NCI-H1417 treated with DMSO at 0.1 percent for 48 hours (cell line): ENCODE measurements at regions not wholly inside any gene's neighbourhood (a gene's known extent, or its start where the extent isn't known, plus 50 kb on each side); places are given as distances from the start of the nearest gene placed in this dataset.

Source experiments
- DNase-seq: peaks from one replicate; lab custom pipeline; 2025; lab: John Stamatoyannopoulos, UW

GRCh38 chr7:26458466-26459145 is 166.9 kb downstream of the SNX10 start:
- no peak for DNase-seq

DNA sequence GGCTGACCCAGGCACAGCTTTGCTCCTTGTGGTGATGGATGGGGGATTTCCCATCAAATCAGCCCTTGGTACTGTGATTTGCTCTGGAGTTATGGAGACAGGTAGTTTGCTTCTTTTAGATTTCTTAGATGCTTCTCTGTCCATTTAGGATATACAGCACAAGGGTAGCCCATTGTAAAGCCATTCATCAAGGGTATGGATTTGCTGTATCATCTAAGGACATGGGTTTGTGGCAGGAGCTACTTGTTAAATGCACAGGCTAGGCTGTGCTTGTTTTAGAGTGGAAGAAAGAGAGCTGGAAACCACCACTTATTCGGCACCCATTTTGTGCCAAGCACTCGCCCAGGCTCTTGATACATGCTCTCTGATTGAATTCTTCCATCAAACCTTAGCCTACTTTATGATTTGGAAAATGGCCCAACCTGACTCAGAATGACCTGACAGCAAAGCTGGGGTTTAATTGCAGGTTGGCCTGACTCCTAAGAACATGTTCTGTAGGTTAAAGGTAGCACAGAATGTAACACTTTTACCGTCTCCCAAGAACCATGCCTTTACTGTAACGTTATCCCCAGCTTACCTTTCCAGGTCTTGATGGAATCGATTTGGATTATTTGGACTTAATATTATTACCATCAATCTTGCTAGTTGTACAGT is 168.0 kb downstream of the SNX10 start:
- no peak for DNase-seq

DNA sequence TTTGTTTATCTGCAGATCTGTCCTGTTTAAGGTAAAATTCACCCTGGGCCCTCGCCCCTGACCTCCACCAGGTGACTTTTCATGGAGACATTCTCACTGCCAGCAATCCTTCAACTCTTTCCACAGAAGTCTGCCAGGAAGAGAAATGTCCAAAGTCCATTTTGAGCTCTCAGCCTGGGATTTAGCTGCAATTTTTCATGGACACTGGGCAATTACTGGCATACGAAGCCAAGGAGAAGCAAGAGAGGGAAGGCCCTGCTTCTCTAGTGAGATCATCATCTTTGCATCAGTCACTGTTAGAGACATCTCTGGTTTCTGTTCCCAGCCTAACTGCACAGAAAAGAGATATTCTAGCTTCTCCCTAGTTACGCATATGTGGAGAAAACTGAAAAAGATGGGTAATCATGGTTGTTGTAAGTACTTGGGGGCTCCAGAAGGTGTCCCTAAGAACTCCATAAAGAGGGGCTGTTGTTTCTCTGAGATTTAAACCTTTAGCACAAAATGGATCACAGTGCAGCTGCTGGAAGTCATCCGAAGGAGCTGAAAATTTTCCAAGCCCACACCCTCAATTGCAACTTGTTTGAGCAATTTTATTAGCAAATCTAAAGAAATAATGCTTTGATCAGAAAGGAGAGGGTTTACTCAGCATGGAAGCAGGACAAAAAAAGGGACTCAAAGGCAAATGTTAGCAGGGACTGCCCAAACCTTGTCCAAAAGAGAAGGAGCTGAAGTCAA is 168.9 kb downstream of the SNX10 start:
- no peak for DNase-seq

DNA sequence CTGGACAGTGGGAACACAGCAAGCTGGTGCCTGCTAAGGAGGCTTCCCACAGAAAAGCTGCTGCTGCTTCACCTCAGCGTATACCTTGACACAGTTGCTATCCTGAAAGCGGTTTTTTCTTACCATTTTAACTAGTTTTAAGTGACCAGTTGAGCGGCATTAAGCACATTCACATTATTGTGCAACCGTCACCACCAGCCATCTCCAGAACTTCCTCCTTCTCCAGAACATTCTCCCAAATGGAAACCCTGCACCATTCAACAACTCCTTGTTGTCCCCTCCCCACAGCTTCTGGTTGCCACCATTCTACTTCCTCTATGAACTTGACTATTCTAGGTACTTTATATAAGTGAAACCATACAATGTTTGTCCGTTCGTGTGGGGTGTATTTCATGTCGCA is 169.9 kb downstream of the SNX10 start:
- DNase-seq: no peak

DNA sequence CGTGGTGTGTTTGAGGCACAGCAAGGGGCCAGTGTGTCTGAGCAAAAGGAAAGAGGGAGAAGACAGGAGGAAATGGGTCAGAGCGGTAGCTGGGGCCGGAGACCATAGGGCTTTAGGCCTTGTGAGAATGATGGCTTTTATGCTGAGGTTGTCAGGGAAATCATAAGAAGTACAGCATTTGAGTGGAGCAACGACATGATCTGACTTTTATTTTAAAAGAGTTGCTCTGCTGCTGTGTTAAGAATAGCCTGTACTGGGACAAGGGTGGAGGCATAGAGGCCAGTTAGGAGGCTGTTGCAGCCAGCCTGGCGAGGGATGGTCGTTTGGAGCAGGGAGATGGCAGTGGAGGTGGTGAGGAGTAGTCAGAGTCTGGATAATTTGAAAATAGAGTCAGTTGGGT is 174.3 kb downstream of the SNX10 start:
- no peak for DNase-seq

DNA sequence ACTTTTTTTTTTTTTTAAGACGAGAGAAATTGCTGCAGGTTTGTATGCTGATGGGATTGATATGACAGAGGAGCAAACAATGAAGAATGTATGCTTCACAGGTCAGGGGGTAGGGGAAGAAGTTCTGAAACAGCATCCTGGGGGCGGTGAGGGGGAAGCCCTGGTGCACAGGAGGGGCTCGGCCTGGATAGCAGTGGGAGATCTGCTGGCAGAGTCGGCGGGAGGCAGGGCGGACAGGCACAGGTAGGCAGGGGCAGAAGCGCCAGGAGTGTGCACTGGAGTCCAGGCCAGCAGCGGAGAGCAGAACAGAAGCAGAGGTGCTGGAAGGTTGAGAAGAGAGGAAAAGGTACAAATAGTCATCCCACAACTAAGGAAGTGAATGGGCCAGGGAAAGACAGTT is 175.4 kb downstream of the SNX10 start:
- DNase-seq: no peak

GRCh38 chr7:26467541-26467940 is 175.9 kb downstream of the SNX10 start:
- no peak for DNase-seq

DNA sequence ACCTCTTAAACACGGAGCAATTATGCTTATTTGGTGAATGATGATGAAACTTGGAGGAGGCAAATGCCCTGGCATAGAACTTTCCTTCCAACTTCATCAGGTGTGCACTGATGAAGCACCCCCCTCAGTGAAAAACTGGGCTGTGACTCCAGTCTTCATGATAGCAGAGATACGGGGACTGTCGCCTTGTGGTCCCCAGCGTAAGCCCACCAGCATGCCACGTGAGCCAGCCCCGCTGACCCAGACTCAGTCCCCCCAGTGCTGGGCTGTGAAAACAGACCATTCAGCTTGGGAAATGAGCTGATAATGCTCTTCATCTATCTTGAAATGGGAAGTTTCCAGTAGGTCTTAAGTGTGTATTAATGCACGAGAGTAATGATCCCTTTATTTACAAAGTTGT is 177.0 kb downstream of the SNX10 start:
- no peak for DNase-seq

DNA sequence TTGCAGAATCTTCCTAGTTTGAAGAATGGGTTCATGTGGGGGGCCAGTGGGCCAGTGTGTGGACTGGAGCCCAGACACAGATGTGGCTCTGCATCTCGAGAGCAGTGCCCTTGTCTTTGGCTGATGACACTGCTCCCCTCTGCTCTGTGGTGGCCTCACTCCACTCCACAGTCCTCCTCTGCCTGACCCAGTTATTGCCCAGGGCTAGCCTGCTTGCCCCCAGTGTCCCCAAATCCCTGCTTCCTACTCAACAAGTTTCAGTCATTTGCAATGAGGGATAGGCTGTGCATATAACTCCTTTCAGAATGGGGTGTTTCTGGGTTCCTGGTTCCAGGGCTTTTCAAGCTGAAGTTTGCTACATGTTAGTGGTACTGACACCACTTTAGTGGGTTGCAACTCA is 177.5 kb downstream of the SNX10 start:
- DNase-seq: no peak

DNA sequence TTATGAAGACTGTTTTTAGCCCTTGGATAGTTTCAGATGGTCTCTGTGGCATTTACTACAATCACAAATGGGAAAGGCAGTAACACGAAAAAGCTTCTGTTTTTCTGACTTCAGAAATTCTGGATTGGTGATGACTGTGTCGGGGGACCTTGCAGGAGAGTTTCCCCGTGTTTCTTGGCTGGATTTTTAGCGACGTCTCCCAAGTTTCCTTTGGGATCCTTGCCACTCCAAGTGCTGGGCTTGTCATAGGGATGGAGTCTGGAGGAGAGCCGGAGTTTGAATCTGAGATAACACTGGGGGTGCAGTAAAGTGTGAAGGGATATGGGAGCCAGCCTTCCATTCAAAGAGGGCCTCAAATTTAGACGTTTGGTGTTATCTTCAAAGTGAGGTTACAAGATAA is 179.0 kb downstream of the SNX10 start:
- DNase-seq: no peak

GRCh38 chr7:26471306-26472075 is 179.8 kb downstream of the SNX10 start:
- DNase-seq: no peak

DNA sequence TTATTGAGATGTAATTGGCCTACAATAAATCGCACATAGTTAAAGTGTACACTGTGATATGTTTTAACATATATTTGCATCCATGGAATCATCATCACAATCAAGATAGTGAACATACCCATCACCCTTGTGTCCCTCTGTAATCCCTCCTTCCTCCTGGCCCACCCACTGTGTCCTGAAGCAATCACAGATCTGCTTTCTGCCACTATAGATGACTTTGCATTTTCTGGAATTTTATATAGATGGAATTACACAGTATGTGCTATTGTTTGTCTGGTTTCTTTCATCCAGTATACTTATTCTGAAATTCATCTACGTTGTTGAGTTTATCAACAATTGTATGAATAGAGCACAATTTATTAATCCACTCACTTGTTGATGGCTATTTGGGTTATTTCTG is 181.3 kb downstream of the SNX10 start:
- DNase-seq: no peak

- DNase-seq: no peak
These were observed 184.6 kb downstream of the SNX10 start for GRCh38 chr7:26476271-26476670.

DNA sequence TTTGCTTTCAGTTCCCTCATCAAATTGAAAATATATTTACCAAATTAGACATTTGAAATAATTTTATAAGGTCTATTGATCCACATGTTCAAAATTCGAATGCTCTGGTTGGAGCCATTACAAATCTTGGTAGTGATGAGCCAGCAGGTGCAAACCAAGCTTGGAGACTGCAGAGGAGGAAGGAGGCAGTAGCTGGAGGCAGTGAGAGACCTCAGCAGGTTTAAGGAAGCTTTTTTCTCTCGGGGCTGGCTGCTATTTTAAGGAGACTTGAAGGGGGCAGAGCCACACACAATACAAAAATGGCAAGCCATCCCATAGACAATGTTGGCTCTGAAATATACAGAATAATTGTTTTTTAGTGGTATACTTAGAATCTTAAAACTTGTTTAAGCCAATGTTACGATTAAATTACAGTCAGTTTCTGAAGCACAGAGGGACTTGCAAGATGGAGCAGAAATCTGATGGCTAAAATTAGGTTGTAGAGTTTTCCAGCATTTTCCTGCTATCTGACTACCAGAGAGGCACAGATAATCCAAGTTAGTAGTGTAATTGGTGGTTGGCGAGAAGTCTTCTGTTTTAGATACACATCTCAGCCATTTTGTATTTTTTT is 185.8 kb downstream of the SNX10 start:
- no peak for DNase-seq

DNA sequence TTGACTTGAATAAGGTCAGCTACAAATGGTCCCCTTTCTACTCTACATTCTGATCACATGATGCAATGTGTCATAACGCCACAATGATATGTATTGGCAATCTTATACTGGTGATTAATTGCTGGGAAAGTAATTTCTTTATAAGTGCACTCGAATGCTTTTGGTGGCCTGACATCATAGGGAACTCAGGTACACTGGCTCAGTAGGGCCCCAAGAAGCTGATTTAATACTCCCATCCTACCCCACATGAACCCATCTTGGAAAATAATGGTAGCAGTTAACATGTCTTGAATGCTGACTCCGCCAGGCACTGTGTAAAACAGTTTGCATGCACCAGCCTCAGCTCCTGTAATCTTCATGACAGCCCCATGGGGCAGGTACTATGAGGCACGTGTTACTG is 186.9 kb downstream of the SNX10 start:
- DNase-seq: no peak

- no peak for DNase-seq
These were observed 187.9 kb downstream of the SNX10 start for GRCh38 chr7:26479581-26479980.

- no peak for DNase-seq
These were observed 188.5 kb downstream of the SNX10 start for GRCh38 chr7:26480156-26480555.

DNA sequence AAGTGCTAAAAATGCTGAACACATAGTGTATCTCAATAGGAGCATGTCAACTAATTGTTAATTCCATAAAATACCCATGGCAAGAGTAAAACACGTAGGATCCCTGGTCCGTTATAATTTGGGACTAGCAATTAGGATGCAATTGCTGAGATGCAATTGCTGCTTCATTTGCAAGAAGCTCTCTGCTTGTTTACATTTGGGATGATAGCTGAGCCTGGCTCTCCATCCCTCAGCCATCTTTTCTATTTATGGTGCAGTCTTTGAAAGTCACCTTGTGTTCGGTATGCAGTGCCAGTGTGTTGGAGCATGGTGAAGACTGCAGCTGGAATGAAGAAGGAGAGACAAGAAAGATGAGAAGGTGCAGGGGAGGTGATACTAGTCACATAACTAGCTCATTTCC is 191.3 kb downstream of the SNX10 start:
- no peak for DNase-seq

- DNase-seq: no peak
These were observed 192.2 kb downstream of the SNX10 start for GRCh38 chr7:26483843-26484242.

DNA sequence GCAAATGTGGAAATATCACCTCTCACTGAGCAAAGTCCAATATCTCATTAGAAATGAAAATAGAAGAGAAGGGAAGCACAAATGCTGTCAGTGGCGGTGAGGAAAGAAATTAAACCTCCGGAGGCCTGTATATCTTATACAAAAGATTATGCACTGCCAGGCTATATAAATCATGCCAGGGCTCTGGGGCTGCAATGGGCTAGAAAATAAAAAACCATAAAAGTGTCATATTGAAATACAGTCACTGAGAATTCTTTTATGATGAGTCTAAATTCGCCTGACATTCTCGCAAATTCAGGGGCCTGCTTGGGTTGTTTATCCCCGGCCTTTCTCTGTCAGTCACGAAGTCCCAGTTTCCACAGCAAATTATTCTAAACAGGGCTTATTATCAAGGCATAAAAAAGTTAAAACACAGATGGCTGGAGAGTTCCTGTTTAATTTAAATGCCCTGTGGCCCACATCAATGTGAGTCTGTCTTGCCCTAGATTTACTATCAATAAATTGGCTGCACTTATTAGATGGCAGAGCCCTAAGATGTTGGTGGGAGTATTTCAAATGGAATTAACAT is 193.8 kb downstream of the SNX10 start:
- DNase-seq: peak; percentile 39

- no peak for DNase-seq
These were observed 194.5 kb downstream of the SNX10 start for GRCh38 chr7:26486153-26486552.
